Astrocyte (in vitro differentiated cells and primary cell): ENCODE measurements at regions not wholly inside any gene's neighbourhood (a gene's known extent, or its start where the extent isn't known, plus 50 kb on each side); places are given as distances from the start of the nearest gene placed in this dataset.

ENCODE experiments used
- DNase-seq: peaks from one replicate; pipeline ENCODE4 v3.0.0-alpha.2; 2010; ENCODE audit warnings: low read depth
- FAIRE-seq: peaks from 2 replicates; lab custom pipeline; 2011; peaks lifted over from hg19 to GRCh38; lab: Jason Lieb, UNC
- H2AFZ ChIP-seq: 2 replicates; pipeline ENCODE4 v1.6.0; 2012; ENCODE audit warnings: low read depth, low read length, inconsistent platforms
- H3K27ac ChIP-seq: 2 replicates; pipeline ENCODE4 v1.5.1; 2011; ENCODE audit warnings: low read depth, low read length, inconsistent platforms
- H3K27me3 ChIP-seq: 2 replicates; pipeline ENCODE4 v1.6.0; 2011; ENCODE audit warnings: low read length, inconsistent platforms; ENCODE audit not compliant: insufficient read depth
- H3K36me3 ChIP-seq: 2 replicates; pipeline ENCODE4 v1.5.1; 2011; ENCODE audit warnings: low read length, inconsistent platforms; ENCODE audit not compliant: insufficient read depth
- H3K4me1 ChIP-seq: 2 replicates; pipeline ENCODE4 v1.5.1; 2011; ENCODE audit warnings: low read length, inconsistent platforms; ENCODE audit not compliant: insufficient read depth
- H3K4me2 ChIP-seq: 2 replicates; pipeline ENCODE4 v1.6.0; 2012; ENCODE audit warnings: low read length, inconsistent platforms
- H3K4me3 ChIP-seq: 2 replicates; pipeline ENCODE4 v1.5.1; 2011; ENCODE audit warnings: low read depth, mild to moderate bottlenecking, low read length, inconsistent platforms; ENCODE audit not compliant: insufficient read depth
- H3K79me2 ChIP-seq: 2 replicates; pipeline ENCODE4 v1.6.0; 2012; ENCODE audit warnings: mild to moderate bottlenecking, low read length, inconsistent platforms; ENCODE audit not compliant: insufficient read depth
- H3K9ac ChIP-seq: 2 replicates; pipeline ENCODE4 v1.6.0; 2012; ENCODE audit warnings: mild to moderate bottlenecking, low read length, inconsistent platforms
- H3K9me3 ChIP-seq: 2 replicates; pipeline ENCODE4 v1.5.1; 2012; ENCODE audit warnings: low read depth, mild to moderate bottlenecking, low read length, inconsistent platforms; ENCODE audit not compliant: insufficient read depth
- H4K20me1 ChIP-seq: 2 replicates; pipeline ENCODE4 v1.6.0; 2012; ENCODE audit warnings: low read length, inconsistent platforms; ENCODE audit not compliant: insufficient read depth
- H3K27ac Mint-ChIP-seq: one replicate; pipeline ENCODE4 v1.8.0; 2021; ENCODE audit warnings: mild to moderate bottlenecking, mixed read lengths; ENCODE audit not compliant: unreplicated experiment
- H3K27me3 Mint-ChIP-seq: one replicate; pipeline ENCODE4 v1.8.0; 2021; ENCODE audit warnings: low read depth, mixed read lengths; ENCODE audit not compliant: unreplicated experiment
- H3K36me3 Mint-ChIP-seq: one replicate; pipeline ENCODE4 v1.8.0; 2021; ENCODE audit warnings: low read depth, mixed read lengths; ENCODE audit not compliant: unreplicated experiment
- H3K4me1 Mint-ChIP-seq: one replicate; pipeline ENCODE4 v1.8.0; 2021; ENCODE audit warnings: low read depth, mixed read lengths; ENCODE audit not compliant: unreplicated experiment
- H3K4me3 Mint-ChIP-seq: one replicate; pipeline ENCODE4 v1.8.0; 2021; ENCODE audit warnings: mild to moderate bottlenecking, moderate library complexity, mixed read lengths; ENCODE audit not compliant: unreplicated experiment
- H3K9me3 Mint-ChIP-seq: one replicate; pipeline ENCODE4 v1.8.0; 2021; ENCODE audit warnings: mild to moderate bottlenecking, mixed read lengths; ENCODE audit not compliant: unreplicated experiment
- CTCF ChIP-seq: IDR thresholded peaks from 2 replicates; pipeline ENCODE4 v1.5.1; 2011; ENCODE audit warnings: low read depth, mild to moderate bottlenecking, inconsistent platforms, low read length, moderate library complexity; ENCODE audit not compliant: insufficient read depth
- EZH2 ChIP-seq: IDR thresholded peaks from 2 replicates; pipeline ENCODE4 v1.6.1; 2012; ENCODE audit warnings: mild to moderate bottlenecking, low read length, inconsistent platforms; ENCODE audit not compliant: insufficient read depth

GRCh38 chr1:8158995-8159394, 132.9 kb upstream of the ERRFI1 start:
- H3K27me3 Mint-ChIP-seq: peaks cover 7% of the 10 kb centered on the region
- no peak overlapping the region for H3K4me3 ChIP-seq
- DNase-seq: no peak
- no peak overlapping the region for H3K27ac ChIP-seq
- peaks cover 18% of the 10 kb centered on the region for H3K4me1 ChIP-seq
- TF ChIP-seq CTCF: no peak
- TF ChIP-seq EZH2: no peak
- no peak for FAIRE-seq
- no peaks in the 10 kb centered on the region for H3K36me3 ChIP-seq
- H3K4me3 Mint-ChIP-seq: no peak overlapping the region
- no peak overlapping the region for H2AFZ ChIP-seq
- no peak overlapping the region for H3K4me2 ChIP-seq
- no peaks in the 10 kb centered on the region for H3K79me2 ChIP-seq
- peaks cover 5% of the 10 kb centered on the region for H3K36me3 Mint-ChIP-seq
- no peak overlapping the region for H3K27ac Mint-ChIP-seq
- no peak overlapping the region for H3K9ac ChIP-seq
- H3K9me3 Mint-ChIP-seq: peaks cover 5% of the 10 kb centered on the region
- peaks cover 10% of the 10 kb centered on the region for H3K4me1 Mint-ChIP-seq
- no peaks in the 10 kb centered on the region for H4K20me1 ChIP-seq
- H3K27me3 ChIP-seq: no peaks in the 10 kb centered on the region
- no peaks in the 10 kb centered on the region for H3K9me3 ChIP-seq

- no peaks in the 10 kb centered on the region for H3K27me3 ChIP-seq
- H3K4me1 ChIP-seq: peaks cover 18% of the 10 kb centered on the region
- no peak overlapping the region for H3K27ac Mint-ChIP-seq
- FAIRE-seq (no peak), DNase-seq (no peak)
- H3K4me3 ChIP-seq: no peak overlapping the region
- H3K79me2 ChIP-seq: no peaks in the 10 kb centered on the region
- peaks cover 10% of the 10 kb centered on the region for H3K36me3 Mint-ChIP-seq
- TF ChIP-seq CTCF (no peak), EZH2 (no peak)
- no peak overlapping the region for H3K27ac ChIP-seq
- H3K9me3 Mint-ChIP-seq: peaks cover 12% of the 10 kb centered on the region
- no peak overlapping the region for H3K9ac ChIP-seq
- H3K36me3 ChIP-seq: no peaks in the 10 kb centered on the region
- H3K4me2 ChIP-seq: no peak overlapping the region
- no peaks in the 10 kb centered on the region for H4K20me1 ChIP-seq
- H3K4me3 Mint-ChIP-seq: no peak overlapping the region
- no peak overlapping the region for H2AFZ ChIP-seq
- peaks cover 10% of the 10 kb centered on the region for H3K4me1 Mint-ChIP-seq
- H3K27me3 Mint-ChIP-seq: peaks cover 7% of the 10 kb centered on the region
- H3K9me3 ChIP-seq: no peaks in the 10 kb centered on the region
Observed at GRCh38 chr1:8157765-8158164, 131.7 kb upstream of the ERRFI1 start.

GRCh38 chr1:8155528-8156186, 129.5 kb upstream of the ERRFI1 start:
- Histone ChIP-seq H3K9me3 (no peaks in the 10 kb centered on the region), H4K20me1 (no peaks in the 10 kb centered on the region), H3K36me3 (no peaks in the 10 kb centered on the region), H3K9ac (no peak overlapping the region), H3K27ac (no peak overlapping the region), H3K27me3 (no peaks in the 10 kb centered on the region), H3K79me2 (no peaks in the 10 kb centered on the region), H2AFZ (peak overlapping the region; percentile 57), H3K4me1 (peaks cover 18% of the 10 kb centered on the region), H3K4me2 (peak overlapping the region; percentile 7), H3K4me3 (no peak overlapping the region)
- DNase-seq (peak; percentile 71), FAIRE-seq (no peak)
- Mint-ChIP-seq H3K27me3 (no peaks in the 10 kb centered on the region), H3K9me3 (peaks cover 12% of the 10 kb centered on the region), H3K4me1 (peaks cover 10% of the 10 kb centered on the region), H3K4me3 (no peak overlapping the region), H3K27ac (peak overlapping the region; percentile 60), H3K36me3 (peaks cover 5% of the 10 kb centered on the region)
- TF ChIP-seq EZH2: no peak
- TF ChIP-seq CTCF: no peak
